Gastroesophageal sphincter (tissue), 3 donors: ENCODE measurements at regions not wholly inside any gene's neighbourhood (a gene's known extent, or its start where the extent isn't known, plus 50 kb on each side); places are given as distances from the start of the nearest gene placed in this dataset.

Experiments used
- EP300 ChIP-seq: sonication (generic); formaldehyde crosslinking; IDR thresholded peaks from one replicate; pipeline ENCODE4 v1.6.1; 2017; ENCODE audit warnings: antibody characterized with exemption, mild to moderate bottlenecking
- POLR2A ChIP-seq, 2 donors: fragments of 450-650 bp; IDR thresholded peaks; one replicate each; pipeline ENCODE4 v1.6.1; 2017; ENCODE audit warnings: antibody characterized with exemption in 2 of 2, mild to moderate bottlenecking in 2 of 2, moderate library complexity in 1 of 2
- POLR2AphosphoS5 ChIP-seq: sonication (generic); formaldehyde crosslinking; IDR thresholded peaks from one replicate; pipeline ENCODE4 v1.6.1; 2017; ENCODE audit warnings: antibody characterized with exemption
- TF ChIP-seq, protein P1 (sequence below), 4 experiments: fragments of 200-600 bp in 2 of 4; fragments of 450-650 bp in 2 of 4; sonication (generic) in 1 of 4; IDR thresholded peaks; one replicate each; pipeline ENCODE4 v1.5.1; 2017 to 2019; ENCODE audit warnings: antibody characterized with exemption in 4 of 4, mild to moderate bottlenecking in 2 of 4, moderate library complexity in 2 of 4

DNA sequence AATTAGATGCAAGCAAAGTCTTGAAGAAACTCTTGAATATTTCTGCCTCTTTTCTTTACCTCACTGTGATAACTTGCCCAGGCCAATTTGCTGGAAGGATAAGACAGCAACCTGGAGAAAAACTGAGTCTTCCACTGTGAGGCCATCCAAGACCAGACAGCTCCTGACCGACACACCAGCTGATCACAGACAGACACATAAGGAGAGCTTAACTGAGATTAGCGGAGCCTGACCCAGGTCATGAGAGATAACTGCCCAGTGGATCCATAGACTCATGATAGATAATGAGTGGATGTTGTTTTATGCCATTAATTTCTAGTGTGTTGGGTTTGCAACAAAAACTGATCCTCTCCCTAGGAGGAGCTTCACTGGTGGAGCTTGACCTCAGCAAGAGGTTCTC lies 64.4 kb upstream of the NOX3 start:
- TF ChIP-seq, protein P1, sequence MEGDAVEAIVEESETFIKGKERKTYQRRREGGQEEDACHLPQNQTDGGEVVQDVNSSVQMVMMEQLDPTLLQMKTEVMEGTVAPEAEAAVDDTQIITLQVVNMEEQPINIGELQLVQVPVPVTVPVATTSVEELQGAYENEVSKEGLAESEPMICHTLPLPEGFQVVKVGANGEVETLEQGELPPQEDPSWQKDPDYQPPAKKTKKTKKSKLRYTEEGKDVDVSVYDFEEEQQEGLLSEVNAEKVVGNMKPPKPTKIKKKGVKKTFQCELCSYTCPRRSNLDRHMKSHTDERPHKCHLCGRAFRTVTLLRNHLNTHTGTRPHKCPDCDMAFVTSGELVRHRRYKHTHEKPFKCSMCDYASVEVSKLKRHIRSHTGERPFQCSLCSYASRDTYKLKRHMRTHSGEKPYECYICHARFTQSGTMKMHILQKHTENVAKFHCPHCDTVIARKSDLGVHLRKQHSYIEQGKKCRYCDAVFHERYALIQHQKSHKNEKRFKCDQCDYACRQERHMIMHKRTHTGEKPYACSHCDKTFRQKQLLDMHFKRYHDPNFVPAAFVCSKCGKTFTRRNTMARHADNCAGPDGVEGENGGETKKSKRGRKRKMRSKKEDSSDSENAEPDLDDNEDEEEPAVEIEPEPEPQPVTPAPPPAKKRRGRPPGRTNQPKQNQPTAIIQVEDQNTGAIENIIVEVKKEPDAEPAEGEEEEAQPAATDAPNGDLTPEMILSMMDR (IDR thresholded peaks at IDR 0.05), result no peak
- TF ChIP-seq POLR2A (IDR thresholded peaks at IDR 0.05), result no peak
- TF ChIP-seq EP300, result no peak
- TF ChIP-seq POLR2AphosphoS5, result no peak
